HG03025 (cell line): ENCODE measurements at regions not wholly inside any gene's neighbourhood (a gene's known extent, or its start where the extent isn't known, plus 50 kb on each side); places are given as distances from the start of the nearest gene placed in this dataset.
"Not testable (repeated sequence)": the region's sequence is repeated elsewhere in the genome, so short reads cannot be mapped to it uniquely, and the experiment has no call there.

Source experiments
- ATAC-seq: cut with Tn5 transposase; IDR thresholded peaks from one replicate; pipeline ENCODE4 v1.9.1; 2021; ENCODE audit warnings: mild to moderate bottlenecking, moderate library complexity; ENCODE audit not compliant: unreplicated experiment, low FRiP score

DNA sequence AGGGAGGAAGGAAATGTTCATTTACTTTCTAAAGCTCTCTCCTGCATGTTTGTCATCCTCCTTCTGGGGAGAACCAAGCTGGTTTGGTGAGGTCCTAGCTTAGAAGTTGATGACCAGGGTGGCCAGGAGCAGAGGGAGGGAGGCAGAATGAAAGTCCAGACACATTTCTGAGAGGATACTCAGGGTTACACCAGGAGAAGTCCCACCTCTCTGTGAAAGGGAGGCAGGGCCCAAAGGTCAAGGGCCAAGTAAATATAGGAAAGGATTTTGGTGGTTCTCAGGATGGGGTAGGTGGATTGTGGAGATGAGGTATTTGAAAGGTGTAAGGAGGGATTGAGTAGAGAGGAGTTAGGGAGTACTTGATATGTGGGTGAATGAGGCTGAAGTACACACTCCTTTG, 58.0 kb upstream of the FBXO11 start:
- no peak for ATAC-seq

- ATAC-seq = no peak
These were observed 58.6 kb upstream of the FBXO11 start for GRCh38 chr2:47964722-47965434.

DNA sequence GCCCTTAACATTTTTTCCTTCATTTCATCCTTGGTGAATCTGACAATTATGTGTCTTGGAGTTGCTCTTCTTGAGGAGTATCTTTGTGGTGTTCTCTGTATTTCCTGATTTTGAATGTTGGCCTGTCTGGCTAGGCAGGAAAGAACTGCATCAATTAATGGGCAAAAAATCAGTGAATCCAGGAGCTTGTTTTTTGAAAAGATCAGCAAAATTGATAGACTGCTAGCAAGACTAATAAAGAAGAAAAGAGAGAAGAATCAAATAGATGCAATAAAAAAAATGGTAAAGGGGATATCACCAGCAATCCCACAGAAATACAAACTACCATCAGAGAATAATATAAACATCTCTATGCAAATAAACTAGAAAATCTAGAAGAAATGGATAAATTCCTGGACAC, 70.4 kb upstream of the FBXO11 start:
- ATAC-seq = not testable (repeated sequence)

DNA sequence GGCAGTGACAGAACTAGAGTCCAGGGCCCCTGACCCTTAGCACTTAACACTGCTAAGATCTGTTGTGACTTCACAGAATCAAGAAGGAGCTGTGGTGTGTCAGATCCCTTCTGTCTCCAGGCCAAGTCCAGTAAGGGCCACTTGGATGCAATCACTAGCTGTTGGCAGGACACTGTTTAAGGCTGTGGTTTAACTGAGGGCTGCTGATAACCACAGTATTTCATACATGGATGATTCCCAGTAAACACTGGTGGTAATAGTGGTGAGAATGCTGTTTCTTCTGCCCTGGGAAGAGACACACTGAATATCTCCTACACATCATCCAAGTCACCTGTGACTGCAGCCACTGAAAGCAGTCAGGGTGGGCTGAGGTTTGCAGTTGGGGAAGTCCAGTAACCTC, 77.7 kb upstream of the FBXO11 start:
- no peak for ATAC-seq

GRCh38 chr2:47990503-47990902, 84.2 kb upstream of the FBXO11 start:
- ATAC-seq = no peak

GRCh38 chr2:47992671-47993070, 86.4 kb upstream of the FBXO11 start:
- ATAC-seq = no peak

GRCh38 chr2:47996808-47997207, 90.5 kb upstream of the FBXO11 start:
- no peak for ATAC-seq

DNA sequence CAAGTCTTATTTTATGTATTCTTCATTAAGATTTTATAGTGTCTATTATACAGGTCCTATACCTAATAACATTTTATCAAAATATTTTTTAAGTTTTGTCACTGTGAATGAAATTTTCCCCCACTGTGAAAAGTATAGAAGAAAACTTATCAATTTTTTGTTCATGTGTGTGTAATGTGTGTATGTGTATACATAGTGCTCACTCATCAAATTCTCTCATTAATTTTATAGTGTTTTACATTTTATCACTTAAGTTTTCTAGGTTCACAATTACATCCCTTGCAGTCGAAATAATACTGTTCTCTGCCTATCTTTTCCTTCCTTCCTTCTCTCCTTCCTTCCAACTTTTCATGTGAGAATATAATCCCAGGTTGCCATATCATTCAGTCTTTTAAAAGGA, 93.2 kb upstream of the FBXO11 start:
- ATAC-seq = no peak

- ATAC-seq = no peak
These were observed 95.2 kb upstream of the FBXO11 start for GRCh38 chr2:48001498-48001897.

DNA sequence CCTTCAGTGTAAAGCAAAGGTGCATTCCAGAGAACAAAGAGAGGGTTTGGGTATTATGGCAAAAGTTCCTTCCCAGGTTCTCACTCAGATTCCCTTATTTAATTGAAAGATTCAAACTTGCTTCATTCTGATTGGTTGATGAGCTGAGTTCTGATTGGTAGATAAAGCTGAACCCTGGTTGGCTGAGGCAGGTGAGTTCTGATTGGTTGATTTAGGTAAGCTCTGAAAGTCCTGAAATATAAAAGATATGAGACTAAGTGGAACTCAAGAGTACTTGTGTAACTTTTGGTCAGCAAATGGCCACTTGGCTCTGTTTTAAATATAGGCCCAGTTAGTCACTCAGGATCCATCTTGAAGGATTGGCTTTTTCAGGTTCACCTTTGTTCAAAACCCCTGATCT, 99.8 kb upstream of the FBXO11 start:
- ATAC-seq = no peak

DNA sequence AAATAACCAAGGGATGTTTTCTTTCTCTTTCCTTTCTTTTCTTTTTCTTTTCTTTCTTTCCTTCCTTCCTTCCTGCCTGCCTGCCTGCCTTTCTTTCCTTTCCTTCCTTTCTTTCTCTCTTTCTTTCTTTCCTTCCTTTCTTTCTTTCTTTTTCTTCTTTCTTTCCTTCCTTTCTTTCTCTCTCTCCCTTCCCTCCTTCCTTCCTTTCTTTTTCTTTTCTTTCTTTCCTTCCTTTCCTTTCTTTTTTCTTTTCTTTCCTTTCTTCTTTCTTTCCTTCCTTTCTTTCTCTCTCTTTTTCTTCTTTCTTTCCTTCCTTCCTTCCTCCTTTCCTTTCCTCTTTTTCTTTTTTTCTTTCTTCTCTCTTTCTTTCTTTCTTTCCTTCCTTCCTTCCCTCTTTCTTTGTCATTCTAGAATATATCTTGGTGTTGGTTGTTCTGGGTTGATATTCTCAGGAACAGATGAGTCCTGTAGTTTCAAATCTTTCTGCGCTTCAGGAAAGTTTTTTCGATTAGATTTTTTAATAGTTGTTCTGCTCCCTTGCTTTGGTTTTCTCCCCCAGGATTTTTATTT, 101.5 kb upstream of the FBXO11 start:
- ATAC-seq = no peak

- ATAC-seq = no peak
These were observed 103.0 kb upstream of the FBXO11 start for GRCh38 chr2:48009256-48009655.

GRCh38 chr2:48015421-48015820, 109.1 kb upstream of the FBXO11 start:
- no peak for ATAC-seq

DNA sequence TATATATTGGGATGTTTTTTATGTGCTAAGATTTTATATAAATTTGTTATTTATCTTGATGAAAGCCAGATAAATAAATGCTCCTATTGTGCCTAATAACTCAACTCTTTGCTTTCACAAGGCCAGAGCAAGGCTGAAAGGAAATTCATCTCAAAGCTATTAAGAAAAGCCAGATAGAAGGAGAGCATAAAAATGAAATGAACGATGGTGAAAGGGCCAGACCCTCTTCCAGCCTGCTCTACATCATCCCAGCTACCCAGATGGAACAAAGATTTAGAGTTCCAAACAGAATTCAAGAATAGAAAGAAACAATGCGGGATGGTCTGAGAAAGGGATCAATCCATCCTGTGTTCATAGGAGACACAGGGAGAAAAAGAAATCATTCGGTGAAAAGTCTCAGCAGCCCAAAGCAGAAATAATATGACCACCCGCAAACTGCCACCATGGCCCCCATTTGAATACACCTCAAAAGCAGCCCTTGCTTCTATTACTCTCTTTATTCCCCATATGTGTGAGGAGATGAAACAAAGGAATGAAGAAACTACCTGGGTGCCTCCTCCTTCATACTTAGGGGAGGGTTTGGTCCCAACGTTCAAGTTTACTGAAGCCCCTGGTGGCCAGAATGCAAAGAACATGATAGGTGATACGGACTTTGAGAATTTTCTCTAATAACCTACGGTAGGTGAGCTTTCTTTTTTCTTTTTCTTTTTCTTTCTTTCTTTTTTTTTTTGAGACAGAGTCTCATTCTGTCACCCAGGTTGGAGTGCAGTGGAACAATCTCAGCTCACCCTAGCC, 110.1 kb upstream of the FBXO11 start:
- ATAC-seq = no peak

- no peak for ATAC-seq
These were observed 110.8 kb upstream of the FBXO11 start for GRCh38 chr2:48017136-48017535.

DNA sequence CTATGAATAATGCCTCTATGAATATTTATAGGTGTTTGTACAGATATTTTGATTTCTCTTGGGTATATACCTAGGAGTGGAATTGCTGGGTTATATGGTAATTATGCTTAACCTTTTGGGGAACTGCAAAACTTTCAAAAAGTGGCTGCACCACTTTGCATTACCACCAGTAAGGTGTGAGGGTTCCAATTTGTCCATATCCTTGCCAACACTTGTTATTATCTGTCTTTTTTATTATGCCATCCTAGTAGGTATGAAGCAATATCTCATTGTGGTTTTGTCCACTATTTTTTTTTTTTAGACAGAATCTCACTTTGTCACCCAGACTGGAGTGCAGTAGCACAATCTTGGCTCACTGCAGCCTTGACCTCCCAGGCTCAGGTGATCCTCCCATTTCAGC, 112.2 kb upstream of the FBXO11 start:
- ATAC-seq = no peak

DNA sequence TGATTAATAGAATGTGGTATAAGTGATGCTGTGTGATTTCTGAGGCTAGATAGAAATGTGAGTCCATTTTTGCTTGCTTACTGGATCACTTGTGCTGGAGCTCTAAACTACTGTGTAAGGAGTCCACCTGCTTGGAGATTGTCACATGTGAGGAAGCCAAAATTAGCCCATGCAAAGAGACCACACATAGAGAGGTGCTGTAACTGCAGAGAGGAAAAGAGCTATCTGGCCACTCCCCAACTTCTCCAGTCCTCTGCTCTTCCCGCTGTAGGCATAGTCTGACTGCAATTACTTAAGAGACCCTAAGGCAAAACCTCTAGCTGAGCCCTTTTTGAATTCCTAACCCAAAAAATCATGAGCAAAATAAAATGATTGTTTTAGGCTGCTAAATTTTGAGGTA, 120.6 kb upstream of the FBXO11 start:
- ATAC-seq = no peak

- ATAC-seq = no peak
These were observed 126.5 kb upstream of the FBXO11 start for GRCh38 chr2:48032765-48033164.

GRCh38 chr2:48034295-48034694, 128.0 kb upstream of the FBXO11 start:
- no peak for ATAC-seq

- ATAC-seq = no peak
These were observed 130.0 kb upstream of the FBXO11 start for GRCh38 chr2:48036312-48036711.

- no peak for ATAC-seq
These were observed 133.1 kb upstream of the FBXO11 start for GRCh38 chr2:48039209-48039990.
